Stimulated activated CD4-positive, alpha-beta T cell treated with anti-CD3 and anti-CD28 coated beads, Interleukin-2, amount 100 ng/mL, for 4 hours (primary cell): ENCODE measurements at regions not wholly inside any gene's neighbourhood (a gene's known extent, or its start where the extent isn't known, plus 50 kb on each side); places are given as distances from the start of the nearest gene placed in this dataset.

Experiments used
- DNase-seq: peaks from one replicate; pipeline ENCODE4 v3.0.0-alpha.2; 2020; ENCODE audit warnings: low read depth

- DNase-seq = no peak
Observed at GRCh38 chr14:98890556-98891340, 381.2 kb downstream of the BCL11B start.

- DNase-seq = no peak
Observed at GRCh38 chr14:98893675-98894074, 378.3 kb downstream of the BCL11B start.

- no peak for DNase-seq
Observed at GRCh38 chr14:98894600-98894999, 377.4 kb downstream of the BCL11B start.

GRCh38 chr14:98896449-98896848, 375.5 kb downstream of the BCL11B start:
- no peak for DNase-seq

GRCh38 chr14:98897605-98898309, 374.2 kb downstream of the BCL11B start:
- DNase-seq = no peak

- no peak for DNase-seq
Observed at GRCh38 chr14:98899441-98899840, 372.6 kb downstream of the BCL11B start.

- no peak for DNase-seq
Observed at GRCh38 chr14:98900236-98900635, 371.8 kb downstream of the BCL11B start.

GRCh38 chr14:98900798-98901197, 371.2 kb downstream of the BCL11B start:
- no peak for DNase-seq

GRCh38 chr14:98901511-98902205, 370.3 kb downstream of the BCL11B start:
- no peak for DNase-seq

GRCh38 chr14:98903371-98903770, 368.6 kb downstream of the BCL11B start:
- no peak for DNase-seq

- DNase-seq = no peak
Observed at GRCh38 chr14:98904677-98905076, 367.3 kb downstream of the BCL11B start.

GRCh38 chr14:98906123-98906995, 365.6 kb downstream of the BCL11B start:
- no peak for DNase-seq

GRCh38 chr14:98907271-98907670, 364.7 kb downstream of the BCL11B start:
- DNase-seq = no peak

- no peak for DNase-seq
Observed at GRCh38 chr14:98908050-98908449, 363.9 kb downstream of the BCL11B start.

GRCh38 chr14:98909251-98909944, 362.6 kb downstream of the BCL11B start:
- DNase-seq = no peak

- DNase-seq = no peak
Observed at GRCh38 chr14:98910061-98910460, 361.9 kb downstream of the BCL11B start.

- DNase-seq = no peak
Observed at GRCh38 chr14:98912655-98913054, 359.3 kb downstream of the BCL11B start.

GRCh38 chr14:98913967-98914650, 357.9 kb downstream of the BCL11B start:
- DNase-seq = no peak

- no peak for DNase-seq
Observed at GRCh38 chr14:98914942-98915341, 357.1 kb downstream of the BCL11B start.

- no peak for DNase-seq
Observed at GRCh38 chr14:98915625-98916024, 356.4 kb downstream of the BCL11B start.

- DNase-seq = no peak
Observed at GRCh38 chr14:98916036-98916435, 356.0 kb downstream of the BCL11B start.
